ENCODE measurements at regions not wholly inside any gene's neighbourhood (a gene's known extent, or its start where the extent isn't known, plus 50 kb on each side); places are given as distances from the start of the nearest gene placed in this dataset.

GRCh38 chr2:6425032-6425431 lies 440.7 kb downstream of the CMPK2 start:
- no peak for DNase-seq

GRCh38 chr2:6429210-6429986 lies 436.3 kb downstream of the CMPK2 start:
- no peak for DNase-seq

- no peak for DNase-seq
These were observed 431.3 kb downstream of the CMPK2 start for GRCh38 chr2:6434438-6434837.

GRCh38 chr2:6441800-6442199 lies 423.9 kb downstream of the CMPK2 start:
- DNase-seq = no peak

- DNase-seq = no peak
These were observed 423.3 kb downstream of the CMPK2 start for GRCh38 chr2:6442252-6442985.

- DNase-seq = no peak
These were observed 422.5 kb downstream of the CMPK2 start for GRCh38 chr2:6443061-6443823.

- DNase-seq = no peak
These were observed 421.2 kb downstream of the CMPK2 start for GRCh38 chr2:6444514-6444913.

GRCh38 chr2:6445156-6445555 lies 420.6 kb downstream of the CMPK2 start:
- no peak for DNase-seq

GRCh38 chr2:6446938-6447608 lies 418.6 kb downstream of the CMPK2 start:
- no peak for DNase-seq

GRCh38 chr2:6448893-6449292 lies 416.8 kb downstream of the CMPK2 start:
- DNase-seq = no peak

GRCh38 chr2:6449343-6449742 lies 416.4 kb downstream of the CMPK2 start:
- no peak for DNase-seq

- DNase-seq = no peak
These were observed 412.8 kb downstream of the CMPK2 start for GRCh38 chr2:6452702-6453481.

GRCh38 chr2:6454286-6454990 lies 411.3 kb downstream of the CMPK2 start:
- DNase-seq = no peak

GRCh38 chr2:6459138-6459537 lies 406.6 kb downstream of the CMPK2 start:
- DNase-seq = no peak

- DNase-seq = no peak
These were observed 395.2 kb downstream of the CMPK2 start for GRCh38 chr2:6470518-6470917.

- no peak for DNase-seq
These were observed 394.3 kb downstream of the CMPK2 start for GRCh38 chr2:6471419-6471818.

GRCh38 chr2:6474161-6475140 lies 391.3 kb downstream of the CMPK2 start:
- no peak for DNase-seq

- no peak for DNase-seq
These were observed 390.4 kb downstream of the CMPK2 start for GRCh38 chr2:6475155-6475940.

- DNase-seq = no peak
These were observed 385.2 kb downstream of the CMPK2 start for GRCh38 chr2:6480514-6480913.

Data from GOT3 (cell line).